Spleen (tissue), 11 donors: ENCODE measurements at regions not wholly inside any gene's neighbourhood (a gene's known extent, or its start where the extent isn't known, plus 50 kb on each side); places are given as distances from the start of the nearest gene placed in this dataset.
"Not testable (repeated sequence)": the region's sequence is repeated elsewhere in the genome, so short reads cannot be mapped to it uniquely, and the experiment has no call there.

Experiments used
- DNase-seq: peaks from one replicate; pipeline ENCODE4 v3.0.0-alpha.2; 2020
- H3K27ac ChIP-seq, 8 donors: fragments of 200-600 bp; sonication (generic) in 7 of 8; 1 replicate in 4 of 8; 2 replicates in 4 of 8; pipeline versions ENCODE4 v1.5.0 to v1.8.0; 2016 to 2021; ENCODE audit warnings: inconsistent platforms in 4 of 8, mild to moderate bottlenecking in 4 of 8, moderate library complexity in 1 of 8
- H3K27me3 ChIP-seq, 7 donors: fragments of 200-600 bp; sonication (generic) in 6 of 7; replicated peaks in 1 of 7; 1 replicate in 4 of 7; 2 replicates in 3 of 7; pipeline versions ENCODE4 v1.5.0 to v1.8.0; 2016 to 2021; ENCODE audit warnings: inconsistent platforms in 3 of 7, mild to moderate bottlenecking in 1 of 7
- H3K36me3 ChIP-seq, 6 donors: fragments of 200-600 bp; sonication (generic) in 5 of 6; 1 replicate in 4 of 6; 2 replicates in 2 of 6; pipeline versions ENCODE4 v1.5.0 to v1.8.0; 2016 to 2021; ENCODE audit warnings: inconsistent platforms in 2 of 6
- H3K4me1 ChIP-seq, 6 donors: fragments of 200-600 bp; sonication (generic) in 5 of 6; 1 replicate in 3 of 6; 2 replicates in 3 of 6; pipeline versions ENCODE4 v1.5.0 to v1.8.0; 2016 to 2021; ENCODE audit warnings: inconsistent platforms in 3 of 6
- H3K4me3 ChIP-seq, 8 donors: fragments of 200-600 bp; sonication (generic) in 7 of 8; 1 replicate in 4 of 8; 2 replicates in 4 of 8; pipeline versions ENCODE4 v1.5.0 to v1.8.0; 2016 to 2021; ENCODE audit warnings: inconsistent platforms in 4 of 8, mild to moderate bottlenecking in 4 of 8, moderate library complexity in 2 of 8
- H3K9me3 ChIP-seq, 8 donors: fragments of 200-600 bp; sonication (generic) in 7 of 8; 1 replicate in 4 of 8; 2 replicates in 4 of 8; pipeline versions ENCODE4 v1.5.0 to v1.8.0; 2016 to 2021; ENCODE audit warnings: inconsistent platforms in 4 of 8
- CTCF ChIP-seq, 11 experiments: fragments of 200-600 bp in 7 of 11; fragments of 450-650 bp in 4 of 11; sonication (generic) in 4 of 11; IDR thresholded peaks in 8 of 11; conservative IDR thresholded peaks in 3 of 11; 1 replicate in 7 of 11; 2 replicates in 4 of 11; pipeline versions ENCODE4 v1.4.0 to v1.8.0; 2016 to 2021; ENCODE audit warnings: antibody characterized with exemption in 11 of 11, inconsistent platforms in 4 of 11, mild to moderate bottlenecking in 1 of 11
- POLR2A ChIP-seq, 3 donors: fragments of 450-650 bp; IDR thresholded peaks; one replicate each; pipeline ENCODE4 v1.5.1; 2017; ENCODE audit warnings: antibody characterized with exemption in 3 of 3, mild to moderate bottlenecking in 1 of 3
- POLR2AphosphoS5 ChIP-seq, 3 donors: sonication (generic); formaldehyde crosslinking; IDR thresholded peaks; one replicate each; pipeline ENCODE4 v1.5.1; 2017; ENCODE audit warnings: antibody characterized with exemption in 3 of 3
- WGBS, 5 donors: extraction: QIAGEN DNeasy Blood & Tissue Kit in 3 of 5; methylation state at CpG; one replicate each; pipeline versions ENCODE4 v1.1.5 to v1.1.7; 2013 to 2018; 5-methylcytosine and 5-hydroxymethylcytosine counted together
- intact Hi-C: fragments of 100-400 bp; cut with DNase I; formaldehyde crosslinking; loops from one replicate; pipeline ENCODE4 v1.15.0; 2023; ENCODE audit warnings: low total_unique reads
- donor health status: healthy with polysubstance abuse.
- donor health status: DM: no; HTN: no; CAD: no; lungs with moderate emphysema.
- donor health status: DM: no; HTN: no; CAD: no.
- donor health status: Bipolar disorder and iron deficiency.
- donor health status: healthy.
- donor health status: DM: no; HTN: no; CAD: no.
- donor health status: DM: yes; HTN: yes; CAD: no.

GRCh38 chr12:105659355-105660075 lies 329.0 kb downstream of the C12orf75 start:
- intact Hi-C loops, result no loop called here
- 56 to 66% (median 61%) methylated on average over 2 of the region's 2 CpGs for WGBS, 5 donors
- Histone ChIP-seq H3K27me3 (peaks cover 0 to 4% (median 0%) of the 10 kb centered on the region in 7 donors), H3K4me3 (no peak overlapping the region), H3K36me3 (no peaks in the 10 kb centered on the region), H3K27ac (no peak overlapping the region), H3K4me1 (no peaks in the 10 kb centered on the region), H3K9me3 (no peaks in the 10 kb centered on the region)
- no peak for TF ChIP-seq POLR2A (IDR thresholded peaks at IDR 0.05)
- no peak for TF ChIP-seq CTCF (IDR thresholded peaks at IDR 0.05 in 8 of 11, conservative IDR thresholded peaks at IDR 0.05 in 3 of 11)
- TF ChIP-seq POLR2AphosphoS5 (IDR thresholded peaks at IDR 0.05), result no peak
- DNase-seq, result no peak

GRCh38 chr12:105664765-105665164 lies 334.3 kb downstream of the C12orf75 start:
- DNase-seq, H3K9me3 ChIP-seq, H3K4me1 ChIP-seq, H3K27me3 ChIP-seq, H3K36me3 ChIP-seq, H3K27ac ChIP-seq, intact Hi-C loops, H3K4me3 ChIP-seq: not testable (repeated sequence)
- 84 to 95% (median 89%) methylated on average over 1 of the region's 1 CpG for WGBS, 5 donors

- H3K4me3 ChIP-seq, result no peak overlapping the region
- H3K4me1 ChIP-seq, result no peaks in the 10 kb centered on the region
- H3K27me3 ChIP-seq, result peaks cover 0 to 9% (median 0%) of the 10 kb centered on the region in 7 donors
- peaks cover 0 to 3% (median 0%) of the 10 kb centered on the region in 8 donors for H3K9me3 ChIP-seq
- TF ChIP-seq POLR2AphosphoS5 (IDR thresholded peaks at IDR 0.05), result no peak
- TF ChIP-seq POLR2A (IDR thresholded peaks at IDR 0.05), result no peak
- TF ChIP-seq CTCF (IDR thresholded peaks at IDR 0.05 in 8 of 11, conservative IDR thresholded peaks at IDR 0.05 in 3 of 11), result no peak
- H3K27ac ChIP-seq, result no peak overlapping the region
- WGBS, 5 donors, result 90 to 95% (median 91%) methylated on average over 5 of the region's 5 CpGs
- intact Hi-C loops, result no loop called here
- DNase-seq, result no peak
- no peaks in the 10 kb centered on the region for H3K36me3 ChIP-seq
Observed at GRCh38 chr12:105665366-105665765, 334.9 kb downstream of the C12orf75 start.

GRCh38 chr12:105667973-105668743 lies 337.7 kb downstream of the C12orf75 start:
- no peaks in the 10 kb centered on the region for H3K36me3 ChIP-seq
- TF ChIP-seq CTCF (IDR thresholded peaks at IDR 0.05 in 8 of 11, conservative IDR thresholded peaks at IDR 0.05 in 3 of 11) (no peak), POLR2A (IDR thresholded peaks at IDR 0.05) (no peak), POLR2AphosphoS5 (IDR thresholded peaks at IDR 0.05) (no peak)
- intact Hi-C loops, result no loop called here
- peaks cover 0 to 3% (median 0%) of the 10 kb centered on the region in 8 donors for H3K9me3 ChIP-seq
- WGBS, 5 donors, result 89 to 91% (median 90%) methylated on average over 2 of the region's 2 CpGs
- peaks cover 0 to 5% (median 0%) of the 10 kb centered on the region in 7 donors for H3K27me3 ChIP-seq
- no peak overlapping the region for H3K4me3 ChIP-seq
- H3K27ac ChIP-seq, result no peak overlapping the region
- H3K4me1 ChIP-seq, result peaks cover 0 to 7% (median 0%) of the 10 kb centered on the region in 6 donors
- no peak for DNase-seq
